ENCODE measurements at regions not wholly inside any gene's neighbourhood (a gene's known extent, or its start where the extent isn't known, plus 50 kb on each side); places are given as distances from the start of the nearest gene placed in this dataset.

- TF ChIP-seq CTCF (IDR thresholded peaks at IDR 0.05), result no peak
- no peak for TF ChIP-seq POLR2A (IDR thresholded peaks at IDR 0.05)
- TF ChIP-seq POLR2AphosphoS5 (IDR thresholded peaks at IDR 0.05), result no peak
- TF ChIP-seq EP300 (IDR thresholded peaks at IDR 0.05), result no peak
Observed at GRCh38 chr5:116764941-116765340, 190.3 kb upstream of the SEMA6A start.
